Ureter (tissue), 1 donor: ENCODE measurements at regions not wholly inside any gene's neighbourhood (a gene's known extent, or its start where the extent isn't known, plus 50 kb on each side); places are given as distances from the start of the nearest gene placed in this dataset.

Experiments
- DNase-seq: peaks from one replicate; pipeline ENCODE4 v3.0.0-alpha.2; 2020; ENCODE audit warnings: low spot score
- donor health status: DM: yes; HTN: yes; CAD: no.

DNA sequence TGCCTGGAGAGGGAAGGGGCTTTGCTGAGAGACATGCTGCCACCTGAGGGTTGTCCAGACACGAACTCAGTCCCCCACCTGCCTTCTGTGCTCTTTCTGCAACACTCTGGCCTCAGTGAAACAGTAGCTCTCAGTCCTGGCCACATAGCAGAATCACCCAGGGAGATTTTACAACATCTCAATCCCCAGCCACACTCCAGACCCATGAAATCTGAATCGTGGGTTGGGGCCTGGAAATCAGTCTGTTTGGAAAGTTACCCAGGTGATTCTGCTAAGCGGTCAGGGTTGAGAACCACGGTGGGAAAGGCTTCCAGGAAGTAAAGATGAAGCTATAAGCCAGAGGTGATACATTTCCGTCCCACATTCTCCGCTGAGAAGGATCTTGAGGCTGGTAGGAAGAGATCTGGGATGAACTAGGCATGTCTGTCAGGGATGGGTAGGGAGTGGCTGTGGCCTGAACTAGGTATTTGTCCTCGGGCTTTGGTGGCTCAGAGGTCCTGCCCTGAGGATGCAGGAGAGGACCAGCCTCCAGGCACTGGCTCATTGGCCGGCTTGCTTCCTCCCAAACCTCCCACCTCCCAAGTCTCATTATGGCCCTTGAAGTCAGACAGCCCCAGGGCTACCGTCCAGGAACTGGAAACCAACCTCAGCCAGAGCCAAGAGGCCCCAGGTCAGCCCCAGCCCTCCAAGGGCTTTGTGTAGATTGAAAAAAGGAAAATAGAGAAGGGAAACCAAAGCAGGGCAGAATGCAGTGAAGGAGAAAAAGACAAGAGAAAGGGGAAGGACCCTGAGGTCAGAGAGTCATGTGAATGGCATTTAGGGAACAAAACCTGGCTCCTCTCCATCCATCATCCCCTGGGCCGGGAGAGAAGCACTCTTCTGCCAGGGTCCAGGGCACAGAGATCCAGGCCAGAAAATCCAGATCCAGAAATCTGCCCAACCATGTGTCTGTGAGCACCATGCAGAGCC, 119.6 kb downstream of the ZFP36L2 start:
- no peak for DNase-seq

- peak; percentile 79 for DNase-seq
Observed at GRCh38 chr2:43105586-43106558, 120.5 kb downstream of the ZFP36L2 start.

DNA sequence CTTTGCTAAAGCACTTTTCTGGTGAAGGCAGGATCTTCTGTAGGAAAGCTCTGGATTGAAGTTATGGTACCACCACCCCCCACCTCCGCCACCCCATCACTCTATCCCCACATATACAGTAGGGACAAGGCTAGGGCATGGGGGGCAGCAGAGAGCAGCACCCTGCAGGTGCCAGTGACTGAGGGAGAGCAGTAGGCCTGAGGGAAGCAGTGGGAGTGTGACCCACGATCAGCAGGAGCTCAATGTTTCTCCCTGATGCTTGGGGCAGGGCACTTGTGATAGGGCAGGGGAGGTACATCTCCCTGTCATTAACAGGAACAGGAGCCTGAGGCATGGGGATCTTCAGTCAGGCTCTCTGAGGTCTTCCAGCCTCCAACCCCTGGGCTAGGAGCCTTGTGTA, 121.6 kb downstream of the ZFP36L2 start:
- no peak for DNase-seq

GRCh38 chr2:43104106-43104505, 122.3 kb downstream of the ZFP36L2 start:
- no peak for DNase-seq

DNA sequence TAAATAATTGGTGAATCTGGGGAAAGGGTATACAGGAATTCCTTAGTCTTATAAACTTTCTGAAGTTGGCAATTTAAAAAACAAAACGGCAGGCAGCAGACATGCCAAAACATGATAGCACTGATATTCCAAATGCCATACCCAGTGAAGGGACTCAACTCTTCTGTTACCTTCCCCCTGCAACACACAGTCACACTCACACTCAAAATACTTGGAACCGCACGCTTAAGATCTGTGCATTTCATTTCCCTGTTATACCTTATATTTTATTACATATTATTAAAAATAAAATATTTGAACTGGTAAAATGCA, 123.4 kb downstream of the ZFP36L2 start:
- DNase-seq = no peak

- DNase-seq = no peak
Observed at GRCh38 chr2:43102366-43103092, 123.9 kb downstream of the ZFP36L2 start.

DNA sequence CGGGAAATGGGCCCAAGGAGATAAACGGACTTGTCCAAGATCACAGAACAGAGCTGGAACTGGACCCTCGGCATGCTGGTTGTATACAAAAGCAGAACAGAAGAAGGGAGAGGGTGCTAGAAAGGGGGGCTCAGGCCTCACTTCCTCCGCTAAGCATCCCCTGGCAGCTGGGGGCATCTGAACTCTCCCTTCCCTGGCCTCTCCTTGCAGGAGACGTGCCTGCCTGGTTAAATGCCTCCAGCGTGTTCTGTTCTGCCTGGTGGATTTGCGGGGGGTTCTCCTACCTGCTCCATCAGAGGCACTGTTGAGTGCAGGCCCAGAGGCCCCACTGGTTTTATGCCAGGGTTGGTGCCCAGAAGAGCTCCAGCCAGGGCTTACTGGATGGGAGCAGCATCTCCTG, 124.7 kb downstream of the ZFP36L2 start:
- no peak for DNase-seq

- no peak for DNase-seq
Observed at GRCh38 chr2:43100883-43101662, 125.3 kb downstream of the ZFP36L2 start.

GRCh38 chr2:43100362-43100882, 126.0 kb downstream of the ZFP36L2 start:
- no peak for DNase-seq

GRCh38 chr2:43099797-43100196, 126.6 kb downstream of the ZFP36L2 start:
- DNase-seq = no peak

GRCh38 chr2:43098539-43098938, 127.9 kb downstream of the ZFP36L2 start:
- DNase-seq = no peak

GRCh38 chr2:43097644-43098408, 128.6 kb downstream of the ZFP36L2 start:
- DNase-seq = no peak

DNA sequence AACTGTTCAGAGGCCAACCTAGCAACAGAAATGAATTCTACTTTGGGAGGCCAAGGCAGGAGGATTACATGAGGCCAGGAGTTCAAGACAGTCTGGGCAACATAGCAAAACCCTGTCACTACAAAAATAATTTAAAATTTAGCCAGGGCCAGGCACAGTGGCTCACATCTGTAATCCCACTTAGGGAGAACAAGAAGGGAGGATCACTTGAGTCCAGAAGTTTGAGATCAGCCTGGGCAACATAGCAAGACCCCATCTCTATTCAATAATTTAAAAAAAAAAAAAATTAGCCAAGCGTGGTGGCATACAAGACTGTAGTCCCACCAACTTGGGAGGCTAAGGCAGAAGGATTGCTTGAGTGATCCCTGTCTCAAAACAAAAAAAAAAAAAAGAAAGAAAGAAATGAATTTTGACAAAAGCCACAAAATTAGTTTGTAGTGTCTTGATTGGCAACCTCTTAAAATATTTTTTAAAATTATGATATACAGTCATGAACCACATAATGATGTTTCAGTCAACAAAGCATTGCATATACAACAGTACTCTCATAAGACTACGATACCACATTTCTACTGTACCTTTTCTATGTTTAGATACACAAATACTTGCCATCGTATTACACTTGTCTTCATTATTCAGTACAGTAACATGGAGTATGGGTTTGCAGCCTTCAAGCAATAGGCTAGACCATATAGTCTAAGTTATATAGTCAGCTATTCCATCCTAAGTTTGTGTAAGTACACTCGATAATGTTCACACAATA, 130.7 kb downstream of the ZFP36L2 start:
- no peak for DNase-seq

- DNase-seq = no peak
Observed at GRCh38 chr2:43092520-43093179, 133.8 kb downstream of the ZFP36L2 start.

- no peak for DNase-seq
Observed at GRCh38 chr2:43090317-43090716, 136.1 kb downstream of the ZFP36L2 start.

- no peak for DNase-seq
Observed at GRCh38 chr2:43088143-43089073, 138.0 kb downstream of the ZFP36L2 start.

- no peak for DNase-seq
Observed at GRCh38 chr2:43087413-43087812, 139.0 kb downstream of the ZFP36L2 start.
